Adrenal gland (tissue), 9 donors: ENCODE measurements at regions not wholly inside any gene's neighbourhood (a gene's known extent, or its start where the extent isn't known, plus 50 kb on each side); places are given as distances from the start of the nearest gene placed in this dataset.
A peak's percentile ranks its signal among the peaks of the same experiment; 100 is the strongest.

Experiments
- DNase-seq, 7 donors: peaks; one replicate each; pipeline ENCODE4 v3.0.0-alpha.2; 2019 to 2020
- H3K27ac ChIP-seq, 5 donors: fragments of 200-600 bp; sonication (generic) in 4 of 5; 1 replicate in 3 of 5; 2 replicates in 2 of 5; pipeline versions ENCODE4 v1.5.1 to v1.8.0; 2016 to 2020; ENCODE audit warnings: mild to moderate bottlenecking in 1 of 5
- H3K27me3 ChIP-seq: fragments of 200-600 bp; 2 replicates; pipeline ENCODE4 v1.8.0; 2021
- H3K36me3 ChIP-seq, 2 donors: fragments of 200-600 bp; replicated peaks in 1 of 2; 1 replicate in 1 of 2; 2 replicates in 1 of 2; pipeline versions ENCODE4 v1.5.1 to v1.8.0; 2018 to 2022
- H3K4me1 ChIP-seq, 2 donors: fragments of 200-600 bp; replicated peaks in 1 of 2; 1 replicate in 1 of 2; 2 replicates in 1 of 2; pipeline versions ENCODE4 v1.5.1 to v1.8.0; 2018 to 2021
- H3K4me3 ChIP-seq, 4 donors: fragments of 200-600 bp; sonication (generic) in 3 of 4; one replicate each; pipeline ENCODE4 v1.5.1; 2016 to 2018
- H3K9me3 ChIP-seq, 3 donors: fragments of 200-600 bp; sonication (generic) in 1 of 3; replicated peaks in 1 of 3; 1 replicate in 2 of 3; 2 replicates in 1 of 3; pipeline versions ENCODE4 v1.5.1 to v1.8.0; 2016 to 2021
- CTCF ChIP-seq, 6 experiments: fragments of 450-650 bp in 4 of 6; fragments of 200-600 bp in 2 of 6; sonication (generic) in 1 of 6; IDR thresholded peaks; 1 replicate in 5 of 6; 2 replicates in 1 of 6; pipeline versions ENCODE4 v1.5.1 to v1.8.0; 2016 to 2021; ENCODE audit warnings: antibody characterized with exemption in 6 of 6, mild to moderate bottlenecking in 2 of 6, moderate library complexity in 1 of 6
- POLR2A ChIP-seq, 2 donors: fragments of 450-650 bp; IDR thresholded peaks; one replicate each; pipeline ENCODE4 v1.6.1; 2017; ENCODE audit warnings: antibody characterized with exemption in 2 of 2, mild to moderate bottlenecking in 2 of 2, moderate library complexity in 1 of 2
- WGBS, 4 donors: extraction: QIAGEN DNeasy Blood & Tissue Kit in 2 of 4; methylation state at CpG; one replicate each; pipeline versions ENCODE4 v1.1.5 to v1.1.7; 2013 to 2017; 5-methylcytosine and 5-hydroxymethylcytosine counted together
- intact Hi-C, 2 donors: fragments of 100-400 bp; cut with DNase I; formaldehyde crosslinking; loops; one replicate each; pipeline versions ENCODE4 v1.14.1 to v1.15.0; 2022 to 2023
- donor health status: healthy with polysubstance abuse.
- donor health status: Bipolar disorder and iron deficiency.
- donor health status: DM: yes; HTN: yes; CAD: no.
- donor health status: DM: no; HTN: no; CAD: no.
- donor health status: DM: no; HTN: no; CAD: no.

GRCh38 chr7:131861620-131862346 is 305.4 kb upstream of the PODXL start:
- no peak overlapping the region for H3K4me3 ChIP-seq
- H3K36me3 ChIP-seq = no peaks in the 10 kb centered on the region
- H3K27ac ChIP-seq = no peak overlapping the region
- no peaks in the 10 kb centered on the region for H3K4me1 ChIP-seq
- WGBS, 4 donors = 52 to 69% (median 60%) methylated on average over 3 to 4 of the region's 4 CpGs
- no peak for TF ChIP-seq CTCF (IDR thresholded peaks at IDR 0.05)
- TF ChIP-seq POLR2A (IDR thresholded peaks at IDR 0.05) = no peak
- no peak for DNase-seq
- no peaks in the 10 kb centered on the region for H3K9me3 ChIP-seq
- H3K27me3 ChIP-seq = no peaks in the 10 kb centered on the region
- intact Hi-C loops = no loop called here

- no peak overlapping the region for H3K27ac ChIP-seq
- H3K36me3 ChIP-seq = no peaks in the 10 kb centered on the region
- no peaks in the 10 kb centered on the region for H3K9me3 ChIP-seq
- H3K4me3 ChIP-seq = no peak overlapping the region
- no peaks in the 10 kb centered on the region for H3K4me1 ChIP-seq
- intact Hi-C loops = no loop called here
- peak; percentile 49 to 89 (median 74) for DNase-seq
- WGBS, 4 donors = 5 to 13% (median 9%) methylated on average over 4 to 6 of the region's 6 CpGs
- TF ChIP-seq POLR2A (IDR thresholded peaks at IDR 0.05) (no peak), CTCF (IDR thresholded peaks at IDR 0.05) (peak; percentile 63 to 84 (median 68))
- no peaks in the 10 kb centered on the region for H3K27me3 ChIP-seq
These were observed 302.9 kb upstream of the PODXL start for GRCh38 chr7:131859147-131859821.

GRCh38 chr7:131858611-131859010 is 302.2 kb upstream of the PODXL start:
- intact Hi-C loops = no loop called here

More at GRCh38 chr7:131858611-131859010, 302.2 kb upstream of the PODXL start:
- TF ChIP-seq CTCF (IDR thresholded peaks at IDR 0.05) (no peak), POLR2A (IDR thresholded peaks at IDR 0.05) (no peak)
- DNase-seq = no peak
- Histone ChIP-seq H3K36me3 (no peaks in the 10 kb centered on the region), H3K27ac (no peak overlapping the region), H3K27me3 (no peaks in the 10 kb centered on the region), H3K4me3 (no peak overlapping the region), H3K9me3 (no peaks in the 10 kb centered on the region), H3K4me1 (no peaks in the 10 kb centered on the region)
- WGBS, 4 donors = 25 to 53% (median 41%) methylated on average over 2 of the region's 2 CpGs
